ENCODE measurements at regions not wholly inside any gene's neighbourhood (a gene's known extent, or its start where the extent isn't known, plus 50 kb on each side); places are given as distances from the start of the nearest gene placed in this dataset.

DNA sequence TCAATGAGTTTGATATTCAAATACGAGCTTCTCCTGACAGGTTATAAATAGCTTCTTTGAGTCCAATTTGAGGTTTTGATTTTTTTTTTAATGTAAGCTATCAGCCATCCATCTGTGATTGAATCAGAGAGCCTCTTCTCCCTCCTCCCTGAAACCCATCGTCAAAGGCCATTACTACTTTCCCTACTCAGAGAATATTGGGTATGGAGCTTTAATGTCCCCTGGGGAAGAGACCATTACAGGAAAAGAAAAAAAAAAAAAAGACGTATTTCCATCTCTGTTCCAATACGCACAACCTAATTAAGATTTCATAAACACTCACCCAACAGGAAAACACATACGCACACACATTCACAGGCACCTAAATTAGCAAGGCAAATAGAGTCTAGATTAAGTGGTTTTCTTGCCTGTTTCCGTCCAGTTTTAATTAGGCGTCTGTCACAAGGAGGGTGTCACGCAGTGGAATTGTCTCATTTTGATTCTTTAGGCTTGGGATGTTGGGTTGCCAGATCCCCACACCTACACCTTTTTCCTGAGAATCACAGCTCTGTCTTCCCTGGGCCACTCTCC lies 194.3 kb upstream of the RPL38 start:
- Mint-ChIP-seq H3K4me1 (ENCODE audit: unreplicated experiment) (peaks cover 13% of the 10 kb centered on the region), H3K9me3 (ENCODE audit: unreplicated experiment) (no peaks in the 10 kb centered on the region), H3K27ac (ENCODE audit: unreplicated experiment) (no peak overlapping the region), H3K4me3 (ENCODE audit: unreplicated experiment) (no peak overlapping the region), H3K36me3 (ENCODE audit: low read depth, unreplicated experiment) (no peaks in the 10 kb centered on the region), H3K27me3 (ENCODE audit: unreplicated experiment) (peaks cover 3% of the 10 kb centered on the region)
- TF ChIP-seq, protein P1, sequence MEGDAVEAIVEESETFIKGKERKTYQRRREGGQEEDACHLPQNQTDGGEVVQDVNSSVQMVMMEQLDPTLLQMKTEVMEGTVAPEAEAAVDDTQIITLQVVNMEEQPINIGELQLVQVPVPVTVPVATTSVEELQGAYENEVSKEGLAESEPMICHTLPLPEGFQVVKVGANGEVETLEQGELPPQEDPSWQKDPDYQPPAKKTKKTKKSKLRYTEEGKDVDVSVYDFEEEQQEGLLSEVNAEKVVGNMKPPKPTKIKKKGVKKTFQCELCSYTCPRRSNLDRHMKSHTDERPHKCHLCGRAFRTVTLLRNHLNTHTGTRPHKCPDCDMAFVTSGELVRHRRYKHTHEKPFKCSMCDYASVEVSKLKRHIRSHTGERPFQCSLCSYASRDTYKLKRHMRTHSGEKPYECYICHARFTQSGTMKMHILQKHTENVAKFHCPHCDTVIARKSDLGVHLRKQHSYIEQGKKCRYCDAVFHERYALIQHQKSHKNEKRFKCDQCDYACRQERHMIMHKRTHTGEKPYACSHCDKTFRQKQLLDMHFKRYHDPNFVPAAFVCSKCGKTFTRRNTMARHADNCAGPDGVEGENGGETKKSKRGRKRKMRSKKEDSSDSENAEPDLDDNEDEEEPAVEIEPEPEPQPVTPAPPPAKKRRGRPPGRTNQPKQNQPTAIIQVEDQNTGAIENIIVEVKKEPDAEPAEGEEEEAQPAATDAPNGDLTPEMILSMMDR (IDR thresholded peaks at IDR 0.05; ENCODE audit: unreplicated experiment): no peak
- no peak for DNase-seq (ENCODE audit: low spot score)

GRCh38 chr17:74010903-74011302 lies 192.6 kb upstream of the RPL38 start:
- TF ChIP-seq, protein P1 (IDR thresholded peaks at IDR 0.05; ENCODE audit: unreplicated experiment): no peak
- H3K27ac Mint-ChIP-seq (ENCODE audit: unreplicated experiment): no peak overlapping the region
- no peak for DNase-seq (ENCODE audit: low spot score)
- peaks cover 3% of the 10 kb centered on the region for H3K27me3 Mint-ChIP-seq (ENCODE audit: unreplicated experiment)
- H3K4me1 Mint-ChIP-seq (ENCODE audit: unreplicated experiment): peaks cover 13% of the 10 kb centered on the region
- H3K9me3 Mint-ChIP-seq (ENCODE audit: unreplicated experiment): no peaks in the 10 kb centered on the region
- no peak overlapping the region for H3K4me3 Mint-ChIP-seq (ENCODE audit: unreplicated experiment)
- H3K36me3 Mint-ChIP-seq (ENCODE audit: low read depth, unreplicated experiment): no peaks in the 10 kb centered on the region

GRCh38 chr17:74011966-74012365 lies 191.5 kb upstream of the RPL38 start:
- Mint-ChIP-seq H3K36me3 (ENCODE audit: low read depth, unreplicated experiment) (no peaks in the 10 kb centered on the region), H3K27me3 (ENCODE audit: unreplicated experiment) (peaks cover 5% of the 10 kb centered on the region)

DNA sequence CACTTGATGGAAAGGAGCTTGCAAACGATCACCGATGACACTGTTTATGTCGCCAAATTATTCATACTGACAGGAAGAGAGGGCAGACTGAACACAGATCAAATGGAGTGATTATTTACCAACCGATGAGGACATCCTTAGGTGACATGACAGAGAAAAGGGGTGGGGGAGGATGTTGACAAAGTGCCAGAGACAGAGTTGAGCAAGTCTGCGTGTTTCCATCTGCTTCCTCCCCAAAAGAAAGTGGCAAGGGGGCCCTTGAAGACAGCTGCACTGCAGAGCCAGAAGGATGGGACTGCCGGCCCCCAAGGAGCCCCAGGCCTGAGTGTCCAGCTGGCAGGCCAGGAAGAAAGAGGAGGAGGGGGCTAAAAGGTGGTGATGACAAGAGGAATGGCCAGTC lies 191.0 kb upstream of the RPL38 start:
- no peak overlapping the region for H3K27ac Mint-ChIP-seq (ENCODE audit: unreplicated experiment)
- H3K4me3 Mint-ChIP-seq (ENCODE audit: unreplicated experiment): no peak overlapping the region
- peaks cover 4% of the 10 kb centered on the region for H3K27me3 Mint-ChIP-seq (ENCODE audit: unreplicated experiment)
- peaks cover 12% of the 10 kb centered on the region for H3K4me1 Mint-ChIP-seq (ENCODE audit: unreplicated experiment)
- H3K36me3 Mint-ChIP-seq (ENCODE audit: low read depth, unreplicated experiment): no peaks in the 10 kb centered on the region
- no peak for DNase-seq (ENCODE audit: low spot score)
- no peaks in the 10 kb centered on the region for H3K9me3 Mint-ChIP-seq (ENCODE audit: unreplicated experiment)
- TF ChIP-seq, protein P1 (IDR thresholded peaks at IDR 0.05; ENCODE audit: unreplicated experiment): no peak

More at GRCh38 chr17:74011966-74012365, 191.5 kb upstream of the RPL38 start:
- no peak overlapping the region for H3K4me3 Mint-ChIP-seq (ENCODE audit: unreplicated experiment)
- no peak for DNase-seq (ENCODE audit: low spot score)
- H3K4me1 Mint-ChIP-seq (ENCODE audit: unreplicated experiment): peaks cover 13% of the 10 kb centered on the region
- no peaks in the 10 kb centered on the region for H3K9me3 Mint-ChIP-seq (ENCODE audit: unreplicated experiment)
- TF ChIP-seq, protein P1 (IDR thresholded peaks at IDR 0.05; ENCODE audit: unreplicated experiment): no peak
- H3K27ac Mint-ChIP-seq (ENCODE audit: unreplicated experiment): no peak overlapping the region

DNA sequence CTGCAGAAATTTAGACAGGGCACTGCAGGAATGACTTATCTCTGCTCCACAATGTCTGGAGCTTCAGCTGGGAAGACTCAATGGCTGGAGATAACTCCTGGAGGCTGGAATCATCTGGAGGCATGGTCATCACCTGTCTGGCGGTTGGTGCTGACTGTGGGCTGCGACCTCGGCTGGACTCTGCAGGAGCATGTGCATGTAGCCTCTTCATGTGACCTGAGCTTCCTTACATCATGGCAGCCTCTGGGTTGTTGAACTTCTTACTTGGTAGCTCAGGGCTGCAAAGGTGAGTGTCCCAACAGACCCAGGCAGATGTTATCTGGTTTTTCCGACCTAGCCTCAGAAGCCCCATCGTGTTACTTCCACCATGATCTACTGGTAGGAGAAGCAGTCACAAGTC lies 188.2 kb upstream of the RPL38 start:
- no peak overlapping the region for H3K27ac Mint-ChIP-seq (ENCODE audit: unreplicated experiment)
- no peaks in the 10 kb centered on the region for H3K36me3 Mint-ChIP-seq (ENCODE audit: low read depth, unreplicated experiment)
- H3K9me3 Mint-ChIP-seq (ENCODE audit: unreplicated experiment): no peaks in the 10 kb centered on the region
- no peak for DNase-seq (ENCODE audit: low spot score)
- H3K4me1 Mint-ChIP-seq (ENCODE audit: unreplicated experiment): no peaks in the 10 kb centered on the region
- peaks cover 2% of the 10 kb centered on the region for H3K27me3 Mint-ChIP-seq (ENCODE audit: unreplicated experiment)
- no peak overlapping the region for H3K4me3 Mint-ChIP-seq (ENCODE audit: unreplicated experiment)
- TF ChIP-seq, protein P1 (IDR thresholded peaks at IDR 0.05; ENCODE audit: unreplicated experiment): no peak

All from endothelial cell (in vitro differentiated cells).